Common myeloid progenitor, CD34-positive (primary cell): ENCODE measurements at regions not wholly inside any gene's neighbourhood (a gene's known extent, or its start where the extent isn't known, plus 50 kb on each side); places are given as distances from the start of the nearest gene placed in this dataset.
"Not testable (repeated sequence)": the region's sequence is repeated elsewhere in the genome, so short reads cannot be mapped to it uniquely, and the experiment has no call there.

ENCODE experiments used
- CTCF ChIA-PET: fragments of 350-600 bp; sonication (Branson Sonifier 250); formaldehyde crosslinking; loops from one replicate; lab custom pipeline; 2021; ENCODE audit warnings: antibody characterized with exemption; lab: Charles Lee
- POLR2A ChIA-PET: fragments of 350-600 bp; sonication (Branson Sonifier 250); formaldehyde crosslinking; loops from one replicate; lab custom pipeline; 2021; ENCODE audit warnings: antibody characterized with exemption; lab: Charles Lee
- DNase-seq, 3 donors: peaks; one replicate each; pipeline versions ENCODE4 v3.0.0 to v3.0.0-alpha.2; 2013
- H3K27ac ChIP-seq, 2 experiments: 1 replicate in 1 of 2; 2 replicates in 1 of 2; pipeline ENCODE4 v1.7.0; 2013; ENCODE audit warnings: inconsistent platforms in 2 of 2, low read length in 2 of 2, mild to moderate bottlenecking in 2 of 2, low read depth in 1 of 2, moderate library complexity in 1 of 2; ENCODE audit not compliant: severe bottlenecking in 2 of 2, insufficient read depth in 1 of 2, poor library complexity in 1 of 2
- H3K27me3 ChIP-seq, 5 experiments: replicated peaks in 2 of 5; 1 replicate in 3 of 5; 2 replicates in 2 of 5; pipeline versions ENCODE4 v1.6.1 to v1.7.0; 2013; ENCODE audit warnings: low read length in 4 of 5, mild to moderate bottlenecking in 2 of 5, moderate library complexity in 2 of 5, inconsistent platforms in 1 of 5; ENCODE audit not compliant: insufficient read depth in 5 of 5, control insufficient read depth in 4 of 5
- H3K36me3 ChIP-seq, 4 experiments: 1 replicate in 2 of 4; 2 replicates in 2 of 4; pipeline versions ENCODE4 v1.6.1 to v1.7.0; 2013; ENCODE audit warnings: low read length in 3 of 4, control low read depth in 1 of 4, mild to moderate bottlenecking in 1 of 4; ENCODE audit not compliant: control insufficient read depth in 4 of 4, insufficient read depth in 4 of 4
- H3K4me1 ChIP-seq, 4 experiments: 1 replicate in 3 of 4; 2 replicates in 1 of 4; pipeline versions ENCODE4 v1.6.1 to v1.7.1; 2013; ENCODE audit warnings: low read length in 3 of 4, mild to moderate bottlenecking in 3 of 4, control low read depth in 1 of 4, inconsistent platforms in 1 of 4, moderate library complexity in 1 of 4; ENCODE audit not compliant: control insufficient read depth in 4 of 4, insufficient read depth in 4 of 4; ENCODE audit errors: control extremely low read depth in 1 of 4
- H3K4me3 ChIP-seq, 7 experiments: 1 replicate in 4 of 7; 2 replicates in 3 of 7; pipeline versions ENCODE4 v1.5.1 to v1.7.0; 2013; ENCODE audit warnings: mild to moderate bottlenecking in 7 of 7, low read length in 6 of 7, moderate library complexity in 6 of 7, inconsistent platforms in 2 of 7, low read depth in 2 of 7, control low read depth in 1 of 7; ENCODE audit not compliant: insufficient read depth in 4 of 7, control insufficient read depth in 1 of 7; ENCODE audit errors: extremely low read depth in 1 of 7
- H3K9me3 ChIP-seq, 5 experiments: 1 replicate in 4 of 5; 2 replicates in 1 of 5; pipeline versions ENCODE4 v1.6.1 to v1.7.1; 2013; ENCODE audit warnings: low read length in 4 of 5, mild to moderate bottlenecking in 2 of 5, inconsistent platforms in 1 of 5, low read depth in 1 of 5, moderate library complexity in 1 of 5; ENCODE audit not compliant: control insufficient read depth in 4 of 5, insufficient read depth in 2 of 5; ENCODE audit errors: control extremely low read depth in 1 of 5
- WGBS: methylation state at CpG from one replicate; pipeline ENCODE4 v1.1.5; 2013; ENCODE audit not compliant: insufficient coverage; 5-methylcytosine and 5-hydroxymethylcytosine counted together

GRCh38 chr6:74717591-74717990, 488.3 kb downstream of the COL12A1 start:
- Histone ChIP-seq H3K9me3 (peaks cover 0 to 2% (median 0%) of the 10 kb centered on the region in 5 experiments), H3K36me3 (no peaks in the 10 kb centered on the region), H3K27ac (no peak overlapping the region), H3K4me1 (no peaks in the 10 kb centered on the region), H3K4me3 (no peak overlapping the region), H3K27me3 (no peaks in the 10 kb centered on the region)
- POLR2A ChIA-PET: no interaction called here
- CTCF ChIA-PET: no interaction called here
- DNase-seq: no peak

- H3K27me3 ChIP-seq: no peaks in the 10 kb centered on the region
- CTCF ChIA-PET: no interaction called here
- H3K4me3 ChIP-seq: no peak overlapping the region
- POLR2A ChIA-PET: no interaction called here
- H3K4me1 ChIP-seq: no peaks in the 10 kb centered on the region
- H3K36me3 ChIP-seq: no peaks in the 10 kb centered on the region
- H3K27ac ChIP-seq: no peak overlapping the region
- no peak for DNase-seq
- no CpG with 5 or more reads among the region's 1 CpG for WGBS
- no peaks in the 10 kb centered on the region for H3K9me3 ChIP-seq
Measured at GRCh38 chr6:74715355-74716085, 490.3 kb downstream of the COL12A1 start.

- ChIA-PET CTCF (no interaction called here), POLR2A (no interaction called here)
- Histone ChIP-seq H3K36me3 (no peaks in the 10 kb centered on the region), H3K9me3 (no peaks in the 10 kb centered on the region), H3K4me3 (no peak overlapping the region), H3K27me3 (no peaks in the 10 kb centered on the region), H3K4me1 (no peaks in the 10 kb centered on the region), H3K27ac (no peak overlapping the region)
- DNase-seq: no peak
Measured at GRCh38 chr6:74713941-74714340, 491.9 kb downstream of the COL12A1 start.

GRCh38 chr6:74705451-74705850, 500.4 kb downstream of the COL12A1 start:
- ChIA-PET POLR2A (no interaction called here), CTCF (no interaction called here)
- Histone ChIP-seq H3K9me3 (no peaks in the 10 kb centered on the region), H3K27ac (no peak overlapping the region), H3K4me3 (no peak overlapping the region), H3K4me1 (no peaks in the 10 kb centered on the region), H3K27me3 (no peaks in the 10 kb centered on the region), H3K36me3 (no peaks in the 10 kb centered on the region)
- 100% methylated on average over 1 of the region's 1 CpG for WGBS
- no peak for DNase-seq

GRCh38 chr6:74704540-74704939, 501.3 kb downstream of the COL12A1 start:
- 100% methylated on average over 1 of the region's 7 CpGs for WGBS
- H3K4me3 ChIP-seq, H3K9me3 ChIP-seq, H3K4me1 ChIP-seq, H3K27ac ChIP-seq, DNase-seq, H3K36me3 ChIP-seq, POLR2A ChIA-PET, CTCF ChIA-PET, H3K27me3 ChIP-seq: not testable (repeated sequence)

- POLR2A ChIA-PET: no interaction called here
Measured at GRCh38 chr6:74690365-74690764, 515.5 kb downstream of the COL12A1 start.

GRCh38 chr6:74689601-74690000, 516.3 kb downstream of the COL12A1 start:
- CTCF ChIA-PET: no interaction called here

More at GRCh38 chr6:74690365-74690764, 515.5 kb downstream of the COL12A1 start:
- no CpG with 5 or more reads among the region's 2 CpGs for WGBS
- Histone ChIP-seq H3K27me3 (no peaks in the 10 kb centered on the region), H3K4me1 (no peaks in the 10 kb centered on the region), H3K9me3 (peaks cover 0 to 1% (median 0%) of the 10 kb centered on the region in 5 experiments), H3K4me3 (no peak overlapping the region), H3K27ac (no peak overlapping the region), H3K36me3 (no peaks in the 10 kb centered on the region)
- no peak for DNase-seq
- CTCF ChIA-PET: no interaction called here

More at GRCh38 chr6:74689601-74690000, 516.3 kb downstream of the COL12A1 start:
- no peaks in the 10 kb centered on the region for H3K4me1 ChIP-seq
- POLR2A ChIA-PET: no interaction called here
- DNase-seq: no peak
- no peak overlapping the region for H3K4me3 ChIP-seq
- no peaks in the 10 kb centered on the region for H3K36me3 ChIP-seq
- peaks cover 0 to 1% (median 0%) of the 10 kb centered on the region in 5 experiments for H3K9me3 ChIP-seq
- WGBS: 95% methylated on average over 2 of the region's 2 CpGs
- no peaks in the 10 kb centered on the region for H3K27me3 ChIP-seq
- no peak overlapping the region for H3K27ac ChIP-seq
